HFF-Myc (cell line): ENCODE measurements at regions not wholly inside any gene's neighbourhood (a gene's known extent, or its start where the extent isn't known, plus 50 kb on each side); places are given as distances from the start of the nearest gene placed in this dataset.
"Not testable (repeated sequence)": the region's sequence is repeated elsewhere in the genome, so short reads cannot be mapped to it uniquely, and the experiment has no call there.

Source experiments
- DNase-seq: peaks from one replicate; pipeline ENCODE4 v3.0.0-alpha.2; 2011; ENCODE audit warnings: low read depth; ENCODE audit errors: extremely low read depth
- H3K4me3 ChIP-seq: replicated peaks from 2 replicates; pipeline ENCODE4 v1.5.1; 2011; ENCODE audit warnings: low read depth, mild to moderate bottlenecking, control low read depth, low read length
- CTCF ChIP-seq: IDR thresholded peaks from 2 replicates; pipeline ENCODE4 v1.5.1; 2012; ENCODE audit warnings: mild to moderate bottlenecking, low read depth, low read length, control low read depth; ENCODE audit errors: missing control alignments

- no peak overlapping the region for H3K4me3 ChIP-seq
- no peak for DNase-seq
- TF ChIP-seq CTCF, result no peak
Observed at GRCh38 chr12:42030588-42030987, 114.1 kb downstream of the GXYLT1 start.

- DNase-seq, result no peak
- H3K4me3 ChIP-seq, result no peak overlapping the region
- TF ChIP-seq CTCF, result no peak
Observed at GRCh38 chr12:42027546-42027945, 117.1 kb downstream of the GXYLT1 start.

- H3K4me3 ChIP-seq, result no peak overlapping the region
- TF ChIP-seq CTCF, result no peak
- DNase-seq, result no peak
Observed at GRCh38 chr12:42024495-42024830, 120.2 kb downstream of the GXYLT1 start.

GRCh38 chr12:42023733-42024494 is 120.8 kb downstream of the GXYLT1 start:
- DNase-seq, result peak; percentile 20
- H3K4me3 ChIP-seq, result peak overlapping the region; percentile 8; the same call in 1 of the 2 replicates
- TF ChIP-seq CTCF, result peak; percentile 97

GRCh38 chr12:42021937-42022336 is 122.7 kb downstream of the GXYLT1 start:
- not testable (repeated sequence) for DNase-seq

GRCh38 chr12:42021469-42021868 is 123.2 kb downstream of the GXYLT1 start:
- no peak for TF ChIP-seq CTCF
- no peak overlapping the region for H3K4me3 ChIP-seq
- no peak for DNase-seq

More at GRCh38 chr12:42021937-42022336, 122.7 kb downstream of the GXYLT1 start:
- H3K4me3 ChIP-seq, result not testable (repeated sequence)

- DNase-seq, result no peak
- TF ChIP-seq CTCF, result no peak
Observed at GRCh38 chr12:42020226-42020625, 124.4 kb downstream of the GXYLT1 start.

More at GRCh38 chr12:42020226-42020625, 124.4 kb downstream of the GXYLT1 start:
- H3K4me3 ChIP-seq, result no peak overlapping the region
